HG02798 (cell line): ENCODE measurements at regions not wholly inside any gene's neighbourhood (a gene's known extent, or its start where the extent isn't known, plus 50 kb on each side); places are given as distances from the start of the nearest gene placed in this dataset.

Experiments used
- ATAC-seq: cut with Tn5 transposase; IDR thresholded peaks from one replicate; pipeline ENCODE4 v1.9.1; 2021; ENCODE audit warnings: mild to moderate bottlenecking; ENCODE audit not compliant: unreplicated experiment, poor library complexity

DNA sequence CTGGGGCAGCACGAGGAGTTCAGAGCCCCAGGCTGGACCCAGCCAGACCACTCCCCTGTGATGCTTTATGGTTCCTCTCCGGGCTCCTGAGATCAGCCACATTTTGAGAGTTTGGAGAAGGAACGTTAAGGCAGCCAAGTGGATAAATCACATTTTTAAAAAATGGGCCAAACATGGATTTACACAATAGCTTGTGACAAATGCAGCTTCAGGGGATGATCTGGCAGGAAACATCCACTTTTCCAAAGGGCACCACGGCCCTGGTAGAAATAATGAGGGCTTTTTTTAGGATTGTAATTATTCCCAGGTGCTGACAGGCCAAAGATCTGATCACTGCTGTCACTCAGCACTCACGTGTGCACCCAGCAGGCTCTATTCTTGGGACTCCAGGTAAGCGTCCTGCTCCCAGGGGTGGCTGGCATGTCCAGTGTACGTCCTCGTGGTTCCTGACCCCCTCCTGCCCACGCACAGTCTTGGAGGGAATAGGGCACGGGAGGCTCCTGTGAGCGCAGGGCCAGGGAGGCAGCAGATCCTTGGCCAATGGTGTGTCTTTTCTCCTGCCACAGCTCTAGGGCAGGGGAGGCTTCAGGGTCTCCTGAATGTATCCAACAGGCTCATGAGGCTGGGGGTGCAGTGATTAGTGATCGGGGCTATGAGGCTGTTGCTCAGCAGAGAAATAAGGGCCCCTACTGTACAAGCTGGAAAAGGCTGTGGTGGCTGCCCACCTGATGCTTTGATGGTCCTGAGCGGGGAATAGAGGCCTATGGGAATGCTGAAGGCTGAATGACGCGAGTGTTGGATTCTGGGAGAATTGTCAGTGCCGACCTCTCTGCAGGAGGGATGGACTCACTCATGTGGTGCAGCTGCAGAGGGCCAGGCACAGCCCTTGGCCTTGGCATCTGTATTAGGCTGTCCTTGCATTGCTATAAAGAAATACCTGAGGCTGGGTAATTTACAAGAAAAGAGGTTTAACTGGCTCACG lies 415.7 kb downstream of the PTPRU start:
- no peak for ATAC-seq

- no peak for ATAC-seq
Observed at GRCh38 chr1:29651246-29651645, 414.9 kb downstream of the PTPRU start.

DNA sequence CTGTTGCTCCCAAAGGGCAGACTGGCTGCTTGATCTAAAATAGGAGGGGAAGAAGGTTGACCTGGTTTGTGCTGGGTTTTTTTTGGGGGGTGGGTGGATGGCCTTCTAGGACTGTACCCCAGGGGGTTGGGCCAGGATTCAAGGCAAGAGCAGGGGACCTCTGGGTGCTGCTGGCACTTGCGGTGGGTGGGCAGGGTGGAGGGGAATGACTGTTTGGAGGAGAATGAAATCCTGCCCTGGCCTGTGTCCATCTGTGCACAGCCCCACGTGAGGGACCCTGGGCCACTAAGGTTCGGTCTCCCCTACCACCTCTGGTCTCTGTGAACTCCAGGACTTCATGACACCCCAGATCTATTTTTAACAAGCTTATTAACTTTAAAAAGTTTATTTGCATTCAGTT lies 414.2 kb downstream of the PTPRU start:
- ATAC-seq, result no peak

DNA sequence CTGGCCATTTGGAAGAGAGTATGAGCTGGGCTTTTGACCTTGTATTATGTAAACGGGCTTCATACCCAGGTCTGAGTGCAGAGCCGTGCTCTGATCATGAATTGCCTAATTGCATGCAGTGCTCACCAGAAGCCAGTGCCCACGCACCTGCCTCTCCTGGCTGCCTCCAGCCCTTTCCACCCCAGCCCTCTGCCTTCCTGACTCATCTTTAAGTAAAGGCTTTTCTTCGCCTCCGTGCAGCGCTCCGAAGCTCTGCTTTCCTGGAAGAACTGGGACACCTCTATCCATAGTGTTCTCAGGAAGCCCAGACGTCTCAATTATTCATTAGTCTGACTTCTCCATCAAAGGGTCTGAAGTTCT lies 413.7 kb downstream of the PTPRU start:
- ATAC-seq, result no peak

- no peak for ATAC-seq
Observed at GRCh38 chr1:29649189-29650040, 413.1 kb downstream of the PTPRU start.

GRCh38 chr1:29648798-29649188 lies 412.5 kb downstream of the PTPRU start:
- no peak for ATAC-seq

DNA sequence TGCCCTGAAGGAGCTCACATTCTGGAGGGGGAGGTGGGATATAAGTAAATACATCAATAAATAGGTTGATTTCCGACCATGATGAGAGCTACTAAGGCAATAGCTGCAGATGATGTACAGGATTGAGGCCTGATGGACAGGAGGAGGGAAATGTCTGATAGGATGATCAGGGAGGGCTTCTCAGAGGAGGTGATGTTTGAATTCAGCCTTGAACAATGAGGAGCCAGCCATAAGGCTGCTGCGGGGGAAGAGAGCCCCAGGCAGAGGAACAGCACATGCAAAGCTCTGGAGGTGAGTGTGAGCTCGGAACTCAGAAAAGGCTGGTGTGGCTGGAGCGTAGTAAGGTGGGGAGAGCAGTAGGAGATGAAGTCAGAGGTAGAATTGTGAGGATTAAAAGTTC lies 411.7 kb downstream of the PTPRU start:
- no peak for ATAC-seq

DNA sequence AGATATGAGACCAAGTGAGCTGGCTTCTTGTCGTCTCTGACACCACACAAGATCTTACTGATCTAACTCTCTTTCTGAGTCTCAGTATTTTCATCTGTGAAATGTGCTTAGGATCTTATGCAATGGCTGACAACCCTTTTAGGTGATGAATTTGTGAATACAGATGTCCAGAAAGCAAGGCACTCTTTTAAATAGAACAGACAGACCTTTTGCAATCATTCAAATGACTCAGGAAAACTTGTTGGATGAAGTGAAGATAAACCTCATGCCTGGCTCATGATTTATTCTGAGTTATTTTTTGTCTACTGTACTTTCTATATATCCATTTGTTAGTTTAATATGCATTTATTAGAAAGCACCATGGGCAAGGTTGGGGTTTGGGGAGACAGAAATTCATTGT lies 411.3 kb downstream of the PTPRU start:
- no peak for ATAC-seq

DNA sequence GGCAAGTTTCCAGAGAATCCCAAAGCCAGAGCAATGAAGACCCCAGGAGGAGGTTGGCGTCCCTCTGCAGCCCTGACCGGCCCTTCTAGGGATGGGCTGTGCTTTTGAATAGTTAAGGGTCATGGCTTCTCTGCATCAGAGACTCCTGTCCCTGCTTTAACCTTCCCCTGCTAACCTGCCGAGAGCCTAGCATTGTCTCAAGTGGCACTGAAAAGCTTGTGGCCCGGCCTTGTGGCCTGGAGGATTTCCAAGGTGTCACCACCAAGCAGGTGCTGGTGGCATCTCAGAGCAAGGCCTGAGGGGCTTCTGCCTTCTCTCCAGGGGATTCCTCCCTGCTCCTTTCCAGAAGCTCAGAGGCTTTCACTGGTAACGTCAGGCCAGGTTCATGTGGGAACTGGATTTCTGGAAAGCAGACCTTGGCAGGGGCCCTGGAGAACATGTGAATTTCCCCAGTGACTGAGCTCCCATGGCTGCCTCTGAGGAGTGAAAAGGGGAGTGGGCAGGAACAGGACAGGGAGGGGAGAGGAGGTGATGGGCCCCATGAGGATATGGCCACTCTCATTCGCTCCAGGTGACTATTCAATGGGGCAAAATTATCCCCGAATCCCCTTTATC lies 409.9 kb downstream of the PTPRU start:
- no peak for ATAC-seq

DNA sequence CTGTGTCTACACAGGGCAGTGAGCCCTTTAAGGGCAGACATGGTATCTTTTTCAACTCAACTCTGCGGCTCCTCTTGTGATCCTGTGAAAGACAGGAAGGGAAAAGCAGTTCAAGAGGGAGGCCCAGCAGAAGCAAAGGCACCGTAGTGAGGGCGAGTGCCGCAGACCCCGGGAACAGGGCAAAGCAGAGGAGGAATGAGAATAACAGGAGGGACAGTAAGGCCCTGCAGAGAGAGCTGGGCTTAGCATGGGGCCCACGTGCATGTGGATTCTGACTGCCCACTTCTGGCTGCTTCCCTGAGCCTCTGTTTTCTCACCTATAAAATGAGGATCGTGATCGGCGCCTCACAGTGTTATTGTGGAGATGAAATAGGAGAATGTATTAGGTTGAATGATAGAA lies 409.3 kb downstream of the PTPRU start:
- no peak for ATAC-seq

GRCh38 chr1:29644812-29645211 lies 408.5 kb downstream of the PTPRU start:
- no peak for ATAC-seq

- ATAC-seq, result no peak
Observed at GRCh38 chr1:29643838-29644440, 407.6 kb downstream of the PTPRU start.

- ATAC-seq, result no peak
Observed at GRCh38 chr1:29643281-29643680, 407.0 kb downstream of the PTPRU start.

GRCh38 chr1:29642519-29642918 lies 406.2 kb downstream of the PTPRU start:
- ATAC-seq, result no peak

DNA sequence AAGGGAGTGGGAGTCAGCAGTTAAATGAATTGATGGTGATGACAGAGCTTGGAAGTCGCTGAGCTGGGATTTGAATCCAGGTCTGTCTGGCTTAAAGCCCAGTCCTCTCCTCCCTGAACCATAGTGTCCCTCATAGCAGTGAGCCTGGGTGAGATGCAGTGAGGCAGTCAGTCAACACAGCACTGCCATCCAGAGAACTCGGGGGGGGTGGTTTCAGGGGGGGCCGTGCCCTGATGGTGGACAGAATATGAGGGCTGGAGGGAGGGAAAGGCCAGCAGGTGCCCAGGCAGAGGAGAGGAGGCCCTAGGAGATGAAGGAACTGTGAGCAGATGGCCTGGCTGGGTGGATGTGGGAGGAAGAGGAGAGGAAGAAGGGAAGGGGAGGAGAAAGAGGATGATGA lies 405.6 kb downstream of the PTPRU start:
- no peak for ATAC-seq

- ATAC-seq, result no peak
Observed at GRCh38 chr1:29640428-29640785, 404.1 kb downstream of the PTPRU start.

GRCh38 chr1:29639741-29640427 lies 403.6 kb downstream of the PTPRU start:
- no peak for ATAC-seq

DNA sequence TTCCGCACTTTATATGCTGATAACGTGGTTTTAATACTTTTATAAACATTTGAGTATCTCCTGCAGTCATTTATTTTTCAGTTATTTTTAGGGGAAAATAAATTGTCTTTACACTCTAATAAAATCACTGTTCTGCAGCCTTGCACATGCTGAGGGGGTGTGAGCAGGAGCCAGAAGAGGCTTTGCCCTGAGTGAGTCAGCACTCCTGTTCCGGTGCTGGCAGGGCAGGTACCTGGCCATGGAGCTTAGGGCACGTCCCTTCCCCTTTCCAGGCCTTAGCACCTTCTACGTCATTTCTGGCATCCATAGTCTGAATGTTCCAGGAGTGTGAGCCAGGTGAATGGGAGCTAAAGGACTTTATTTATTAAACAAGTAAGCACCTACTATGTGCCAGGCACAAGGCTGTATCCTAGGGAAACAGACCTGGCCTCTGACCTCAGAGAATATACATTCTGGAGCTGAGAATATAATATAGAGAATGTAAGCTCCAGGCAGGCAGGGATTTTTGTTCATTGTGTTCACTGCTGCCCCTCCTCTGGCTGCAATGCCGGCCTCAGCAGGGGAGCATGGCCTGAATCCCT lies 402.9 kb downstream of the PTPRU start:
- no peak for ATAC-seq

GRCh38 chr1:29638281-29638680 lies 402.0 kb downstream of the PTPRU start:
- ATAC-seq, result no peak

GRCh38 chr1:29636936-29637335 lies 400.6 kb downstream of the PTPRU start:
- no peak for ATAC-seq
